ENCODE measurements at regions not wholly inside any gene's neighbourhood (a gene's known extent, or its start where the extent isn't known, plus 50 kb on each side); places are given as distances from the start of the nearest gene placed in this dataset.

GRCh38 chrX:39985071-39985470 lies 112.7 kb downstream of the BCOR start:
- no peak for TF ChIP-seq CTCF (IDR thresholded peaks at IDR 0.05)
- no peak for TF ChIP-seq POLR2A (IDR thresholded peaks at IDR 0.05)

Measured in uterus (tissue), 2 donors.